ENCODE measurements at regions not wholly inside any gene's neighbourhood (a gene's known extent, or its start where the extent isn't known, plus 50 kb on each side); places are given as distances from the start of the nearest gene placed in this dataset.
"Not testable (repeated sequence)": the region's sequence is repeated elsewhere in the genome, so short reads cannot be mapped to it uniquely, and the experiment has no call there.

GRCh38 chr2:3033315-3033714, 344.3 kb downstream of the EIPR1 start:
- no peak for DNase-seq (ENCODE audit: low read depth)
- H3K4me3 ChIP-seq (ENCODE audit: low read depth, low read length) = no peak overlapping the region
- TF ChIP-seq, protein P1, sequence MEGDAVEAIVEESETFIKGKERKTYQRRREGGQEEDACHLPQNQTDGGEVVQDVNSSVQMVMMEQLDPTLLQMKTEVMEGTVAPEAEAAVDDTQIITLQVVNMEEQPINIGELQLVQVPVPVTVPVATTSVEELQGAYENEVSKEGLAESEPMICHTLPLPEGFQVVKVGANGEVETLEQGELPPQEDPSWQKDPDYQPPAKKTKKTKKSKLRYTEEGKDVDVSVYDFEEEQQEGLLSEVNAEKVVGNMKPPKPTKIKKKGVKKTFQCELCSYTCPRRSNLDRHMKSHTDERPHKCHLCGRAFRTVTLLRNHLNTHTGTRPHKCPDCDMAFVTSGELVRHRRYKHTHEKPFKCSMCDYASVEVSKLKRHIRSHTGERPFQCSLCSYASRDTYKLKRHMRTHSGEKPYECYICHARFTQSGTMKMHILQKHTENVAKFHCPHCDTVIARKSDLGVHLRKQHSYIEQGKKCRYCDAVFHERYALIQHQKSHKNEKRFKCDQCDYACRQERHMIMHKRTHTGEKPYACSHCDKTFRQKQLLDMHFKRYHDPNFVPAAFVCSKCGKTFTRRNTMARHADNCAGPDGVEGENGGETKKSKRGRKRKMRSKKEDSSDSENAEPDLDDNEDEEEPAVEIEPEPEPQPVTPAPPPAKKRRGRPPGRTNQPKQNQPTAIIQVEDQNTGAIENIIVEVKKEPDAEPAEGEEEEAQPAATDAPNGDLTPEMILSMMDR (conservative IDR thresholded peaks at IDR 0.05; ENCODE audit: low read depth, low read length) = no peak

DNA sequence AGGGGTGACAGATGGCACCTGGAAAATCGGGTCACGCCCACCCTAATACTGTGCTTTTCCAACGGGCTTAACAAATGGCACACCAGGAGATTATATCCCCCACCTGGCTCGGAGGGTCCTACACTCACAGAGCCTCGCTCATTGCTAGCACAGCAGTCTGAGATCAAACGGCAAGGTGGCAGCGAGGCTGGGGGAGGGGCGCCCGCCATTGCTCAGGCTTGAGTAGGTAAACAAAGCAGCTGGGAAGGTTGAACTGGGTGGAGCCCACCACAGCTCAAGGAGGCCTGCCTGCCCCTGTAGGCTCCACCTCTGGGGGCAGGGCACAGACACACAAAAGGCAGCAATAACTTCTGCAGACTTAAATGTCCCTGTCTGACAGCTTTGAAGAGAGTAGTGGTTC, 346.8 kb downstream of the EIPR1 start:
- not testable (repeated sequence) for H3K4me3 ChIP-seq (ENCODE audit: low read depth, low read length); DNase-seq (ENCODE audit: low read depth)

GRCh38 chr2:3025984-3026383, 351.6 kb downstream of the EIPR1 start:
- DNase-seq (ENCODE audit: low read depth) = no peak
- TF ChIP-seq, protein P1 (conservative IDR thresholded peaks at IDR 0.05; ENCODE audit: low read depth, low read length) = no peak
- H3K4me3 ChIP-seq (ENCODE audit: low read depth, low read length) = no peak overlapping the region

DNA sequence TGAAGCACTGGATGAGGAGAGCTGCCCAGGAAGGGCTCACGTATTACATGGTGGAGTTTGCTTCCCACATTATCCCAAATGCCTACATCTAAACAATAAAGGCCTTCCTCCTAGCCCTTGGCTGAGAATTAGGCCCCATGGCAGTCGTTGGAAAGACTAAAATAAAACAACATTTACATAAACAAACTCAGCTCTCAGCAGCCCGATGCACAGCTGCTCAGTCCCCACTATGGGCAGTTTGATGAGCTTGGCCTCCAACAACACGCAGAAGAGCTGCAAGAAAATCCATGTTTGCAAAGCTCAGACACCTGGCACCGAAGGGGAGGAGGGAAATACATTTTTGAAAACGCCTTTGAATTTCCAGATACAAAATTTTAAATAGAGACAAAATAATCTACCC, 352.4 kb downstream of the EIPR1 start:
- TF ChIP-seq, protein P1 (conservative IDR thresholded peaks at IDR 0.05; ENCODE audit: low read depth, low read length) = no peak
- DNase-seq (ENCODE audit: low read depth) = no peak
- H3K4me3 ChIP-seq (ENCODE audit: low read depth, low read length) = no peak overlapping the region

GRCh38 chr2:3024401-3024935, 353.1 kb downstream of the EIPR1 start:
- TF ChIP-seq, protein P1 (conservative IDR thresholded peaks at IDR 0.05; ENCODE audit: low read depth, low read length) = no peak
- DNase-seq (ENCODE audit: low read depth) = no peak
- H3K4me3 ChIP-seq (ENCODE audit: low read depth, low read length) = no peak overlapping the region

GRCh38 chr2:3023531-3023930, 354.1 kb downstream of the EIPR1 start:
- no peak for DNase-seq (ENCODE audit: low read depth)
- TF ChIP-seq, protein P1 (conservative IDR thresholded peaks at IDR 0.05; ENCODE audit: low read depth, low read length) = no peak
- H3K4me3 ChIP-seq (ENCODE audit: low read depth, low read length) = no peak overlapping the region

- H3K4me3 ChIP-seq (ENCODE audit: low read depth, low read length) = no peak overlapping the region
- no peak for DNase-seq (ENCODE audit: low read depth)
- TF ChIP-seq, protein P1 (conservative IDR thresholded peaks at IDR 0.05; ENCODE audit: low read depth, low read length) = no peak
Measured at GRCh38 chr2:3022841-3023372, 354.7 kb downstream of the EIPR1 start.

Data from choroid plexus epithelial cell (primary cell).